Left lung (tissue), 4 donors: ENCODE measurements at regions not wholly inside any gene's neighbourhood (a gene's known extent, or its start where the extent isn't known, plus 50 kb on each side); places are given as distances from the start of the nearest gene placed in this dataset.

Source experiments
- ATAC-seq: fragments of 200-7000 bp; cut with Tn5 transposase; one replicate; pipeline ENCODE4 v1.9.1; 2020; ENCODE audit warnings: moderate library complexity
- DNase-seq, 4 donors: peaks; one replicate each; pipeline ENCODE4 v3.0.0-alpha.2; 2013 to 2020
- H3K27ac ChIP-seq, 2 donors: fragments of 200-600 bp; sonication (generic) in 1 of 2; one replicate each; pipeline versions ENCODE4 v1.5.0 to v1.8.0; 2020 to 2021
- H3K27me3 ChIP-seq, 2 donors: fragments of 200-600 bp; sonication (generic) in 1 of 2; one replicate each; pipeline versions ENCODE4 v1.5.0 to v1.8.0; 2020 to 2021
- H3K36me3 ChIP-seq, 2 donors: fragments of 200-600 bp; sonication (generic) in 1 of 2; one replicate each; pipeline versions ENCODE4 v1.5.0 to v1.8.0; 2020 to 2021
- H3K4me1 ChIP-seq, 2 donors: fragments of 200-600 bp; one replicate each; pipeline ENCODE4 v1.8.0; 2021
- H3K4me3 ChIP-seq, 2 donors: fragments of 200-600 bp; sonication (generic) in 1 of 2; one replicate each; pipeline versions ENCODE4 v1.5.0 to v1.8.0; 2020 to 2021; ENCODE audit warnings: mild to moderate bottlenecking in 1 of 2
- H3K9me3 ChIP-seq, 2 donors: fragments of 200-600 bp; sonication (generic) in 1 of 2; one replicate each; pipeline versions ENCODE4 v1.5.0 to v1.8.0; 2020 to 2021
- CTCF ChIP-seq, 2 donors: fragments of 200-600 bp; sonication (generic) in 1 of 2; IDR thresholded peaks; one replicate each; pipeline versions ENCODE4 v1.5.0 to v1.8.0; 2021; ENCODE audit warnings: antibody characterized with exemption in 2 of 2
- intact Hi-C, 2 donors: fragments of 100-400 bp; cut with DNase I; formaldehyde crosslinking; loops; one replicate each; pipeline versions ENCODE4 v1.11.2 to v1.14.2; 2022
- donor health status: DM: no; HTN: yes; CAD: no.
- donor health status: DM: no; HTN: no; CAD: no.

DNA sequence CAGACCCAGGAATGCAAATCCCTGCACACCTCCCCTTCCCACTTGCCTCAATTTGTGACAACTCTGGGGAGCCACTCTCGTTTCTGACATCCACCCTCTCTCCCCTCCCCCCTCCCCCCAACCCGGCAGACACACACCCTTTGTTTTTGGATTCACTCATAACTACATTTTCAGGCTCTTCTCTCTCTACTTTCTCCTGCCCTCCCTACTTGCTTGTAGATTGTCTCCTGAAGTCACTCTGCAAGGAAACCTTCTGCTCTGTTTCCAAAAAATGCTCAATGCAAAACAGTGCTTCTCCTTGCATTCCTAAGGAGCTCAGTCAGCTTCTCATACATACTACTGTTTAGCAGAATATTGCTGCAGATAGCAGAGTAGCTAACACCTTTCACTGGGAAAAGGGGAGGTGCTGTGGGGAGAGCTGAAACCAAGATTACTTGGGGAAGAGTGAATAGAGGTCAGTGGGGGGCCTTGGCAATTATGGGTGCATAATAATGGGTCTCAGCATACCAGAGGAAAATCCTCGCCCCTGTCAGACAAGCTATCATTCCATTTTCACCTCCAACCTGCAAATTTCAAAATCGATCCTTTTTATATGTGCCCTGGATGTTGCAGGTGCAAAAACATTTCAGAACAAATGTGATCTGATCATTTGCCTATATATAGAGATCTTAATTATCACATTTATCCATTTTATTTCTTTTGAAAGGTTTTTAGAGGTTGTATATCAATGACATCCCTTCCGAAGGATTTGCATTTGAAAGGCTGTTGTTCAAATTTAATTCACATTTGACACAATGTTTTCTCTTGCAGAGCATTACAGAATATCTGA is 1860.7 kb upstream of the WWC1 start:
- Histone ChIP-seq H3K9me3 (peaks cover 0 to 3% of the 10 kb centered on the region in 2 donors), H3K4me1 (no peaks in the 10 kb centered on the region), H3K27me3 (no peaks in the 10 kb centered on the region), H3K27ac (no peak overlapping the region), H3K4me3 (no peak overlapping the region), H3K36me3 (no peaks in the 10 kb centered on the region)
- intact Hi-C loops: no loop called here
- TF ChIP-seq CTCF (IDR thresholded peaks at IDR 0.05): no peak
- DNase-seq (no peak), ATAC-seq (no peak)

DNA sequence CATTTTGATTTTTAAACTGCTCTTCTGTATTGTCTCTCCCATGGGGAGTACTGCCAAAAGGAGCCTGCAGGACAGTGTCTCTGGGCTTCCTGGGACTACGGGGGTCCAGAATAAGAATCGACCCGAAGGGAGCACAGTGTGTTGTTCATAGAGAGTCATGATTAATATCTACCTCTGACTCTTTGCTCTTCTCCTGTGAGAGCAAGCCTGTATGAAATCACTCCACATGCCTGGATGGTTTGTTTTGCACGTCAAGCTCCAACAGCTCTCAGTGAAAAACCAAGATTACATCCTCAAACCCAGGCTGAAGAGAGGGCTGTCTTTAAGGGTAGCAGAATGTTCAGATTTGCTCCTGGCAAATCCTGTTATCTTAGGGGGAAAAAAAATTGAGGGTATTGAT is 1860.0 kb upstream of the WWC1 start:
- Histone ChIP-seq H3K27ac (no peak overlapping the region), H3K4me3 (no peak overlapping the region), H3K27me3 (no peaks in the 10 kb centered on the region), H3K9me3 (peaks cover 0 to 3% of the 10 kb centered on the region in 2 donors), H3K4me1 (no peaks in the 10 kb centered on the region), H3K36me3 (no peaks in the 10 kb centered on the region)
- ATAC-seq (no peak), DNase-seq (no peak)
- no peak for TF ChIP-seq CTCF (IDR thresholded peaks at IDR 0.05)
- intact Hi-C loops: no loop called here

DNA sequence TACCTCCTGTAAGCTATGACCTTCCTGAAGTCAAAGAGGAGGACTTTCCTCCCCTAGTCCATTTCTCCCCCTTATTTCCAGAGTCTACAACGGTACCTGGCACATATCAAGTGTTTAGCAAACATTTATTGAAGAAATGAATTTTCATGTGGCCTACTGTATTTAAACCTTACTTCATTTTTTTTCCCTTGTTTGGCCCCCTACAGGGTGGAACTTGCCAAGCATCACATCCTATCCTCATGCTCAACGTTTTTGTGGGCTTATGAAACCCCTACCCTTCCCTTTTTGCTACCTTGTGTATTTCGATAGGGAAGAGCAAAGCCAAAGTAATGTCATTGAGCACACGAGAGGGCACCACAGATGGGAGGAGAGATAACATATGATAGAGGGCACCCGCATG is 1857.8 kb upstream of the WWC1 start:
- DNase-seq (no peak), ATAC-seq (no peak)
- Histone ChIP-seq H3K9me3 (no peaks in the 10 kb centered on the region), H3K4me1 (no peaks in the 10 kb centered on the region), H3K4me3 (no peak overlapping the region), H3K27ac (no peak overlapping the region), H3K36me3 (no peaks in the 10 kb centered on the region), H3K27me3 (no peaks in the 10 kb centered on the region)
- no peak for TF ChIP-seq CTCF (IDR thresholded peaks at IDR 0.05)
- intact Hi-C loops: no loop called here

DNA sequence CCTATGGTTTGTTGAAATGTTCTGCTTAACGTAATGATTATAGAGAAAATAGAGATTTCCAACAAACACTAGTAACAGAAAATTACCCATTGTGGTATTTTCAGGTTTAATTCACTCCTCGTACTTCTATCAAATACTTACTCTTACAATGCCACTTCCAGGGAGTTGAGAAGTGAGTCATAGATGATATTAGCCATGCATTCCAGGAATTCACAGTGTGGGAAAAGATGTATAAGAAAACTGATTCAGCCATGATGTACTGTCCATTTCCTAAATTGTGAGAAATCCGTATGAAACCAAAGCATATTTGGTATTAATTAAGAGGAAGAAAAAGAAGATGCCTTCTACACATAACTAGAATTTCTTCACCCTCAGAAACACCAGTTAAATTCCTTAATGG is 1854.6 kb upstream of the WWC1 start:
- Histone ChIP-seq H3K9me3 (no peaks in the 10 kb centered on the region), H3K27ac (no peak overlapping the region), H3K4me3 (no peak overlapping the region), H3K36me3 (no peaks in the 10 kb centered on the region), H3K4me1 (no peaks in the 10 kb centered on the region), H3K27me3 (no peaks in the 10 kb centered on the region)
- intact Hi-C loops: no loop called here
- no peak for TF ChIP-seq CTCF (IDR thresholded peaks at IDR 0.05)
- ATAC-seq (no peak), DNase-seq (no peak)

DNA sequence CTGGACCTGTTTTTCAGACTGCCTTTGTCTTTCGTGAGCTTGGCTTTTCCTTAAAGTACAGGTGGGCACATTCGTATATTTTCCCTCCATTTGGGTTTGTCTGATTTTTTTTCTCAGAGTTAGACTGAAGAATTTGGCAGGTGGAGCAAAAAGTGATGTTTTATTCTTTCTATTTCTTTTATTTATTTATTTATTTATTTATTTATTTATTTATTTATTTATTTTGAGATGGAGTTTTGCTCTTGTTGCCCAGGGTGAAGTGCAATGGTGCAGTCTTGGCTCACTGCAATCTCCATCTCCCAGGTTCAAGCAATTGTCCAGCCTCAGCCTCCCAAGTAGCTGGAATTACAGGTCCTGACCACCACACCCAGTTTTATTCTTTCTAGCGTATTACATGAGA is 1805.1 kb upstream of the WWC1 start:
- no peak for TF ChIP-seq CTCF (IDR thresholded peaks at IDR 0.05)
- no peak for ATAC-seq
- Histone ChIP-seq H3K36me3 (no peaks in the 10 kb centered on the region), H3K27ac (no peak overlapping the region), H3K4me3 (no peak overlapping the region), H3K27me3 (no peaks in the 10 kb centered on the region), H3K4me1 (no peaks in the 10 kb centered on the region), H3K9me3 (peaks cover 0 to 14% of the 10 kb centered on the region in 2 donors)
- no peak for DNase-seq
- intact Hi-C loops: no loop called here
